ENCODE measurements at regions not wholly inside any gene's neighbourhood (a gene's known extent, or its start where the extent isn't known, plus 50 kb on each side); places are given as distances from the start of the nearest gene placed in this dataset.

GRCh38 chr20:60422848-60423247 is 464.6 kb downstream of the CDH26 start:
- no peak for TF ChIP-seq FOXP2 (optimal IDR thresholded peaks at IDR 0.05; ENCODE audit: borderline replicate concordance, extremely low read depth, extremely low read length, insufficient read depth)
- TF ChIP-seq POLR2AphosphoS5 (IDR thresholded peaks at IDR 0.05; ENCODE audit: low read depth, low read length): no peak
- TF ChIP-seq SIN3A (IDR thresholded peaks at IDR 0.05; ENCODE audit: borderline replicate concordance, insufficient read depth, low read length): no peak
- no peak for TF ChIP-seq TAF1 (IDR thresholded peaks at IDR 0.05; ENCODE audit: borderline replicate concordance, insufficient read depth, low read length)
- TF ChIP-seq REST (IDR thresholded peaks at IDR 0.05; ENCODE audit: insufficient read depth in 1 of 2, low read depth in 2 of 2, low read length in 2 of 2): no peak

- TF ChIP-seq SIN3A (IDR thresholded peaks at IDR 0.05; ENCODE audit: borderline replicate concordance, insufficient read depth, low read length) (no peak), TAF1 (IDR thresholded peaks at IDR 0.05; ENCODE audit: borderline replicate concordance, insufficient read depth, low read length) (no peak), FOXP2 (optimal IDR thresholded peaks at IDR 0.05; ENCODE audit: borderline replicate concordance, extremely low read depth, extremely low read length, insufficient read depth) (no peak), REST (IDR thresholded peaks at IDR 0.05; ENCODE audit: insufficient read depth in 1 of 2, low read depth in 2 of 2, low read length in 2 of 2) (no peak), POLR2AphosphoS5 (IDR thresholded peaks at IDR 0.05; ENCODE audit: low read depth, low read length) (no peak)
These were observed 466.2 kb downstream of the CDH26 start for GRCh38 chr20:60424267-60424902.

GRCh38 chr20:60427516-60427915 is 469.3 kb downstream of the CDH26 start:
- TF ChIP-seq FOXP2 (optimal IDR thresholded peaks at IDR 0.05; ENCODE audit: borderline replicate concordance, extremely low read depth, extremely low read length, insufficient read depth): no peak
- no peak for TF ChIP-seq TAF1 (IDR thresholded peaks at IDR 0.05; ENCODE audit: borderline replicate concordance, insufficient read depth, low read length)
- TF ChIP-seq SIN3A (IDR thresholded peaks at IDR 0.05; ENCODE audit: borderline replicate concordance, insufficient read depth, low read length): no peak
- TF ChIP-seq REST (IDR thresholded peaks at IDR 0.05; ENCODE audit: insufficient read depth in 1 of 2, low read depth in 2 of 2, low read length in 2 of 2): no peak
- no peak for TF ChIP-seq POLR2AphosphoS5 (IDR thresholded peaks at IDR 0.05; ENCODE audit: low read depth, low read length)

GRCh38 chr20:60428651-60429050 is 470.4 kb downstream of the CDH26 start:
- TF ChIP-seq TAF1 (IDR thresholded peaks at IDR 0.05; ENCODE audit: borderline replicate concordance, insufficient read depth, low read length) (no peak), FOXP2 (optimal IDR thresholded peaks at IDR 0.05; ENCODE audit: borderline replicate concordance, extremely low read depth, extremely low read length, insufficient read depth) (no peak), SIN3A (IDR thresholded peaks at IDR 0.05; ENCODE audit: borderline replicate concordance, insufficient read depth, low read length) (no peak), POLR2AphosphoS5 (IDR thresholded peaks at IDR 0.05; ENCODE audit: low read depth, low read length) (no peak), REST (IDR thresholded peaks at IDR 0.05; ENCODE audit: insufficient read depth in 1 of 2, low read depth in 2 of 2, low read length in 2 of 2) (no peak)

Data from PFSK-1 (cell line).